BJ (cell line): ENCODE measurements at regions not wholly inside any gene's neighbourhood (a gene's known extent, or its start where the extent isn't known, plus 50 kb on each side); places are given as distances from the start of the nearest gene placed in this dataset.

ENCODE experiments used
- CTCF ChIA-PET: fragments of 350-600 bp; formaldehyde crosslinking; extraction: SDS; loops from one replicate; lab custom pipeline; 2021; ENCODE audit warnings: antibody characterized with exemption, inconsistent platforms; lab: Yijun Ruan, JAX
- POLR2A ChIA-PET: fragments of 300-600 bp; sonication (Branson Sonifier 250); formaldehyde crosslinking; extraction: SDS; loops from one replicate; lab custom pipeline; 2021; ENCODE audit warnings: antibody characterized with exemption; lab: Charles Lee
- DNase-seq: peaks from one replicate; pipeline ENCODE4 v3.0.0-alpha.2; 2011; ENCODE audit warnings: low read depth
- H3K27me3 ChIP-seq: 2 replicates; pipeline ENCODE4 v1.6.0; 2011; ENCODE audit warnings: low read length; ENCODE audit not compliant: control insufficient read depth, insufficient read depth
- H3K36me3 ChIP-seq: 2 replicates; pipeline ENCODE4 v1.5.1; 2011; ENCODE audit warnings: low read length; ENCODE audit not compliant: control insufficient read depth, insufficient read depth
- H3K4me3 ChIP-seq: 2 replicates; pipeline ENCODE4 v1.5.1; 2011; ENCODE audit warnings: low read depth, mild to moderate bottlenecking, control low read depth, low read length
- CTCF ChIP-seq: IDR thresholded peaks from 2 replicates; pipeline ENCODE4 v1.5.1; 2011; ENCODE audit warnings: low read depth, mild to moderate bottlenecking, control low read depth, inconsistent platforms, low read length, moderate library complexity; ENCODE audit not compliant: insufficient read depth

DNA sequence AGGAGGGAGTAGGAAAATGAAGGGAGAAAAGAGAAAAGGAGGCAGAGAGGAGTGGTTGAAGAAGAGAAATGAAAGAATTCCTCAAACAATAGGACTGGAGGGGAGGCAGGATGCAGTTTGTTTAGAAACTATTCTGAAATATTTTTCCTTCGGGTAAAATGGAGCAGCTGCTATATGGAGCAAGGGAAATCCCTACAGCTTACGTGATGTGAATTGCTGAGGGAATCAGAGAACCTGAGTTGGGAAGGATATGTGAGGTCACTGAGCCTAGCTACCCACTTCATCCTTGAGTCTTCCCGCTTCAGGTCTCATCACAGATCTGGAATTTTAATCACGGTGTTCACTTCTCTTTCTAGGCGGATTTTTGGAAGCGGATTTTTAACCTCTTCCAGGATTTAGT is 204.3 kb downstream of the ERCC6L2 start:
- Histone ChIP-seq H3K27me3 (no peaks in the 10 kb centered on the region), H3K4me3 (no peak overlapping the region), H3K36me3 (no peaks in the 10 kb centered on the region)
- no peak for TF ChIP-seq CTCF
- ChIA-PET CTCF (interaction anchor here (1.5 kb wide), 1 partner anchor 34 kb away, joined by 3 read pairs; no protein-coding TSS in a partner anchor), POLR2A (no interaction called here)
- DNase-seq = no peak

DNA sequence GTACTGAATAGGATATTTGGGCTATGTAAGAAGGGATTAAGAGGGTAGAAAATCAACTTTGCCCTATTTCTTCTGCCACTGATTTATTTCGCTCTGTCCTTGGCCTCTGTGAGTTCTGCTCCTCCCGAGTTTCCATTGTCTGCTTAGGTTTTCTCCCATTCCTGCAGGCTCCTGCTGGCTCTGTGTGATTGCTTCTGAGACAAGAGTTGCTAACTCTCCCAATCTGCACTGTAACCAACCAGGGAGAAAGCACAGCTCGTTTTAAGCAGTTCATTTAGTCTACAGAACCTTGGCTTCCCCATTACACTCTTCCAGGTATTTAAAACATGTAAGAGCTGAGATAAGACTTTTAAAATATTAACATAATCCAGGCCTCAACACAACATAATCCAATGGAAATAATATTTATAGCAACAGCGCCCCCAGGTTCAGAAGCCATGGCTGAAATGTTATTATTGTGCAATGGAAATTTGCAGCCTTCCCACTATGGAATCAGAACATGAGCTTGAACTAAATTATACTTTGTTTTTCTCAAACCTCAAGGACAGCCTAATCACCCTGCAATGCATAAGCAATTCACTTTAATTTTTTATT is 203.5 kb downstream of the ERCC6L2 start:
- Histone ChIP-seq H3K4me3 (no peak overlapping the region), H3K27me3 (no peaks in the 10 kb centered on the region), H3K36me3 (no peaks in the 10 kb centered on the region)
- ChIA-PET CTCF (no interaction called here), POLR2A (no interaction called here)
- no peak for TF ChIP-seq CTCF
- no peak for DNase-seq

DNA sequence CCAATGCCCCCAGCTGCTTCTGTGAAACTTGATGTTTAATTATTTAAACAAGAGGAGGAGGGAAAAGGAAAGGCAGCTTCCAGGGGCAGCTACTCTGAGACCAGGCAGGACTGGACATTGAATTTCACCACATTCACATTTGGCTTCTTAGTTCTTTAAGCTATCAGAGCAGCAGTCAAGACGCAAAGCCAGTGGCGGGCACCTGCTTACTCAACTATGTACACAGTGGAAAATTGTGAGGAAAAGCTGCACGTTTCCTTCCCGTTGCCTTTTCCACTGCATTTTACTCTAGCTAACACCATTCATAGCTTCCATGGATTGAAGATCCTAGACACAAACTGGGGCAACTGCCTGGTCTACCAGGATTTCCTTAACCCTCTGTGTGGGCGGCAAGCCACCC is 200.3 kb downstream of the ERCC6L2 start:
- Histone ChIP-seq H3K4me3 (no peak overlapping the region), H3K27me3 (no peaks in the 10 kb centered on the region; the same call in 1 of the 2 replicates), H3K36me3 (no peaks in the 10 kb centered on the region)
- DNase-seq = no peak
- TF ChIP-seq CTCF = no peak
- CTCF ChIA-PET = interaction anchor here (1.1 kb wide), 1 partner anchor 142 kb away, joined by 3 read pairs; no protein-coding TSS in a partner anchor
- POLR2A ChIA-PET = no interaction called here

DNA sequence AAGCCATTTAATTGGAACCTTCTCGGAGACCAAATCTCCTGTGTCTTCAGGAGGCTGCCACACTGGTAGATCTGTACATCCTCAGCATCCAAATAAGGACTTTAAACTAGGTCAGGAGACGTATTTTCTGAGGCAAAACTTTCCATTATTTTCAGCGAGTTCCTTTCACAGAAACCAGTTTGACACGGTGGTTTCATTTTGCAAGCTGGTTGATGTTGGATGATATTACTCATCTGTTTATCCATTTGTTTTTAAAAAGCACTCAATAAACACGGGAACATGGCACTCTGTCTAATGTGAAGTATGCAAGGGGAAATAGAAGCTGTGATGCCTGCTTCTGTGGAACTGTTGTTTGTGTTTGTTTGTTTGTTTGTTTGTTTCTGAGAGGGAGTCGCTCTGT is 199.6 kb downstream of the ERCC6L2 start:
- no peak for TF ChIP-seq CTCF
- Histone ChIP-seq H3K27me3 (no peaks in the 10 kb centered on the region; the same call in 1 of the 2 replicates), H3K36me3 (no peaks in the 10 kb centered on the region), H3K4me3 (no peak overlapping the region)
- POLR2A ChIA-PET = no interaction called here
- CTCF ChIA-PET = interaction anchor here (1.1 to 1.2 kb wide), 3 partner anchors 48 to 348 kb away, joined by 3 read pairs; no protein-coding TSS in a partner anchor
- DNase-seq = no peak

- ChIA-PET POLR2A (no interaction called here), CTCF (interaction anchor here (1.0 to 1.2 kb wide), 3 partner anchors 46 to 347 kb away, joined by 3 read pairs; no protein-coding TSS in a partner anchor)
- no peak for DNase-seq
- no peaks in the 10 kb centered on the region for H3K36me3 ChIP-seq
- TF ChIP-seq CTCF = no peak
- no peaks in the 10 kb centered on the region; the same call in 1 of the 2 replicates for H3K27me3 ChIP-seq
- no peak overlapping the region for H3K4me3 ChIP-seq
Measured at GRCh38 chr9:96073531-96074480, 198.3 kb downstream of the ERCC6L2 start.
